ENCODE measurements at regions not wholly inside any gene's neighbourhood (a gene's known extent, or its start where the extent isn't known, plus 50 kb on each side); places are given as distances from the start of the nearest gene placed in this dataset.

DNA sequence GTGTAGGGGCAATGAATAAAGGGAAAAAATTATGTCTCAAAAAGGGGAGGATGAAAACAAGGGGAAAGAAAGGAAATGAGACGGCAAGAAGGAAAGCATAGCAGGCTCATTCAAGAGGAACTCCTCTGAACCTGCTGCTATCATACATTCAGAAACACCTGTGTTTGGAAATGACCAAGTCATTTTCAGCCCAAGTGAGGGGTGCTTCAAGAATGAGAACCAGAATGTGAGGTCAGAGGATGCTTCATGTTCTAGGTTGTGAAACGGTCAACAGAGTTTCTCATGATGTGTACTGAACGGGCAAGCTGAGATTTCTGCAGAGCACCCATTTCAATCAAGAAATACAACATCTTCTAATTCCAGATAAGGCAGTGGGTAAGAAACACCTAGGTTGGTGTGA, 1367.2 kb upstream of the CELF4 start:
- TF ChIP-seq, protein P1, sequence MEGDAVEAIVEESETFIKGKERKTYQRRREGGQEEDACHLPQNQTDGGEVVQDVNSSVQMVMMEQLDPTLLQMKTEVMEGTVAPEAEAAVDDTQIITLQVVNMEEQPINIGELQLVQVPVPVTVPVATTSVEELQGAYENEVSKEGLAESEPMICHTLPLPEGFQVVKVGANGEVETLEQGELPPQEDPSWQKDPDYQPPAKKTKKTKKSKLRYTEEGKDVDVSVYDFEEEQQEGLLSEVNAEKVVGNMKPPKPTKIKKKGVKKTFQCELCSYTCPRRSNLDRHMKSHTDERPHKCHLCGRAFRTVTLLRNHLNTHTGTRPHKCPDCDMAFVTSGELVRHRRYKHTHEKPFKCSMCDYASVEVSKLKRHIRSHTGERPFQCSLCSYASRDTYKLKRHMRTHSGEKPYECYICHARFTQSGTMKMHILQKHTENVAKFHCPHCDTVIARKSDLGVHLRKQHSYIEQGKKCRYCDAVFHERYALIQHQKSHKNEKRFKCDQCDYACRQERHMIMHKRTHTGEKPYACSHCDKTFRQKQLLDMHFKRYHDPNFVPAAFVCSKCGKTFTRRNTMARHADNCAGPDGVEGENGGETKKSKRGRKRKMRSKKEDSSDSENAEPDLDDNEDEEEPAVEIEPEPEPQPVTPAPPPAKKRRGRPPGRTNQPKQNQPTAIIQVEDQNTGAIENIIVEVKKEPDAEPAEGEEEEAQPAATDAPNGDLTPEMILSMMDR (IDR thresholded peaks at IDR 0.05; ENCODE audit: low read length) = no peak
- TF ChIP-seq EZH2 (IDR thresholded peaks at IDR 0.05; ENCODE audit: borderline replicate concordance, low read length) = no peak
